GM19463 (cell line): ENCODE measurements at regions not wholly inside any gene's neighbourhood (a gene's known extent, or its start where the extent isn't known, plus 50 kb on each side); places are given as distances from the start of the nearest gene placed in this dataset.

ENCODE experiments used
- ATAC-seq: cut with Tn5 transposase; IDR thresholded peaks from one replicate; pipeline ENCODE4 v1.9.1; 2021; ENCODE audit warnings: mild to moderate bottlenecking, moderate library complexity; ENCODE audit not compliant: unreplicated experiment

DNA sequence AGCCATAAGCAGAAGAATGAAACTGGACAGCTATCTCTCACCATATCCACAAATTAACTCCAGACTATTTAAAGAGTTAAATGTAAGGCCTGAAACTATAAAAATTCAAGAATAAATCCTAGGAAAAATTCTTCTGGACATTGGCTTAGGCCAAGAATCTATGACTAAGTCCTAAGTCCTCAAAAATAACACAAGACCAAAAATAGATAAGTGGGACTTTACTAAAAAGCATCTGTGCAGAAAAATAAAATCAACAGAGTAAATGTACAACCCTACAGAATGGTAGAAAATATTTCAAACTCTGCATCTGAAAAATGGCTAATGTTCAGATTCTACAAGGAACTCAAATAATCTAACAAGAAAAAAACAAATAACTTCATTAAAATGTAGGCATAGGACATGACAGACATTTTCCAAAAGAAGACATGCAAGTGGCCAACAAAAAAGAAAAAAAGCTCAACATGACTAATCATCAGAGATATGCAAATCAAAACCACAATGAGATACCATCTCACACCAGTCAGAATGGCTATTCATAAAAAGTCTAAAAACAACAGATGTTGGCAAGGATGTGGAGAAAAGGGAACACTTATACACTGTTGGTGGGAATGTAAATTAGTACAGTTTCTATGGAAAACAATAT, 61.0 kb upstream of the PPFIA2 start:
- ATAC-seq: no peak

GRCh38 chr12:81815611-81816010, 56.5 kb upstream of the PPFIA2 start:
- no peak for ATAC-seq

- no peak for ATAC-seq
These were observed 52.6 kb upstream of the PPFIA2 start for GRCh38 chr12:81811778-81812125.

- no peak for ATAC-seq
These were observed 52.1 kb upstream of the PPFIA2 start for GRCh38 chr12:81811061-81811777.

DNA sequence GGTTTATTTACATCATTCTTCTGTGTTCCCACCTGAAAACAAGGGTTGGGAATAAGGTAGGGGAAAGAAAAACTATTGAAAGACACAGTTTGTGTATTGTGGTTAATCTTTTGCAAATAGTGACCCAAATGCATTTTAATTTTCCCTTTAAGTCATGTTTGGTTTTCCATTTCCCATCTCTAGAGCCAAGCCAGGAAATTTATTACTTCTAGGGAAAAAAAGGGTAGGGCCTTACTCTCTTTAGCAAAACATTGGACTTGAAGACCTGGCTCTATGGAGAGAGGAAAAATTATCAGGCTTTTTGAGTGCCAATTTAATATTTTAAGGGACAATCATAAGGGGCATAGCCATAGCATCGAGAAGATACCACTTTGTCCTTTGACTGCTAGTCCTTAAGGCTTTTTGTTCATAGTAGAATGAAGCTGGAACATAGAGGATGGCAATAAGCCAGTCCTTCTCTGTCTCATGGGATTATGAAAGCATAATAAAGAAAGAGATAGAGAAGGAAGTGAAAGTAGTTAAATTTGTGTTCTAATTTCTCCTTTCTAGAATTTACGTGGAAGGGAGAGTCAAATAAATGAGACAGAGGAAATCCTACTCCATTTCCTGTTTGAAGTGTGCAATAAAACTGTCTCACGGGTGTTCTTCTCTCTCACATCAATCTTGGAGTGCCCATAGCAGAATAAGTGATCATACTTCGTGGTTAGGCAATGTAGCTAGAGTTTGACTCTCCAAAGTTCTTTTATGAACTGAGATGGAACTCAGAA, 50.9 kb upstream of the PPFIA2 start:
- peak; percentile 79 for ATAC-seq

DNA sequence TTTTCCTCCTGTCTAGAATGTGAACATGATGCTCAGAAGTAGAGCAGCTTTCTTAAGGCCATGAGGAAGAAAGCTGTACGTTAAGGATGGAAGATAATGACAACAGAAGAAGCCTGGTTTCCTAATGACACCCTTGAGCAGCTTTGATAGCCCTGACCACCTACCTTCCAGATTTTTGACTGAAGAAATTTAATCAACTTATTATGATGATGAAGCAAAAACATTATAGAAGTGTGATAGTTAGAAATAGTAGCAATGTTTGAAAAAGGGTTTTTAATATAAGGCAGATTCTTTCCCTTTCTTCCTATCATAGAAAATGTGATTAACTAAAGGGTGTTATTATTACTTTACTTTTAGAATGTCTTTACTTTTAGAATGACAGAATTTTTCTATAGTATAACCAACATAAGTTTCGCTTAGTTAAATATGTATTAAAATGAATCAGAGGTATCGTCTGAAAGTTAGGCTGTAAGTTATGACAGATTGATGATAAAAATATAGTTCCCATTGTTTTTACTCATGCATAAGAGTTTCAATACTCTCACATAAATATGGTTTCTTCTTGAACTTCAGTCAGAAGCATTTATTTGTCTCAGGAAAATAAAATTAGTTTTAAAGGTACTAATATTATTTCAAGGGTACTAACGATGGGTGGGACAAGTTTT, 50.1 kb upstream of the PPFIA2 start:
- ATAC-seq: no peak
